GM18519 (cell line): ENCODE measurements at regions not wholly inside any gene's neighbourhood (a gene's known extent, or its start where the extent isn't known, plus 50 kb on each side); places are given as distances from the start of the nearest gene placed in this dataset.

Experiments
- ATAC-seq: cut with Tn5 transposase; IDR thresholded peaks from one replicate; pipeline ENCODE4 v1.9.1; 2021; ENCODE audit warnings: mild to moderate bottlenecking, moderate library complexity; ENCODE audit not compliant: unreplicated experiment, low FRiP score

DNA sequence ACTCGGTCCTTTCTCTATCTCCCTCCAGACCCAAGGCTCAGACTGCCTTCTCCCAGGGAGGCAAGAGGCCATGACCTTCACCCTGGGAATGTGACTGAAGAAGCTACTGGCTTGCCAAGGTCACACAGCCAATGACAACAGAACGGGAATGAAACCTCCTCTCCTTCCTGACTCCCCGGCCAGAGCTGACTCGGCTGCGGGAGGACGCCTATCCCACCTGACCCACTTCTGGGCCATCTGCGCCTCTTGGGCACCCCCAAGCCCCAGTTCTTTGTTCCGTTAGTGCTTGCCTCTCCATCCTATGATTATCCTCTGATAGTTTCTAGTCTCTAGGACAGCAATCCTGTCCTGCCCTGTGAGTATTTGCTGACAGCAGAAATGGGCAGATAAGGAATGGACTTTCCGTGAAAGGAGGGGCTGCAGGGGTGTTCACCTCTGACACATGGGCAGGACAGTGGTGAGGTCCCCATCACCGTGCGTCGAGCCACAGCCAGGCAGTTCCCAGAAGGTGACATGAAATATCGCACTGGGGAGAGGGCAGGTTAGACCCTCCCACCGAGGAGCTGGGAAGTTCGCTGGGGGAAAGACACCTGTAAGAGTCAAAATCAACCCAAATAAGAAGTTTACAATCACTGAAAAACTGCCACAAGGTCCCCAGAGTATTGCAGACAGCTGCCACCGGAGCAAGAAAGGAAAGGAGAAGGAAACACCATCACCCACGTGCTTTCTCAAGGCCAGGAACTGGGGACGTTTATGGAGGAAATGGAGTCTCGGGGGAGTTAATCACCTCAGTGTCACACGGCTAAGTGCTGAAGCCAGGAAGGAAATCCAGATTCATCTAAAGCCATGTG lies 63.0 kb downstream of the INSIG1 start:
- no peak for ATAC-seq

DNA sequence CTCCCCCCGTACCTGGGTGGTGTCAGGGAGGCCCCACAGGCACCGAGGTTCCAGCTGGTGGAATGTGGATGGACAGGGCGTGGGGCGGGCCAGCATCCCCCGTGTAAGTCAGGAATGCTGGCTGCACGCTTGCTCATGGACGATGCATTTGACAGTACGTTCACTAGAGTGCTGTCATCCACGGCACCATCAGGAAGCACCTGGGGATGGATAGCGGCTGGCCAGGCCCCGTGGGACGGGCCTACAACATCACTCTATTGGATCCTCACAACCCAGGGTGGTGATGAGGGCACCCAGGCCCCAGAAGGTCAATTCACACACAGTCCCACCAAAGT lies 63.6 kb downstream of the INSIG1 start:
- ATAC-seq, result no peak

DNA sequence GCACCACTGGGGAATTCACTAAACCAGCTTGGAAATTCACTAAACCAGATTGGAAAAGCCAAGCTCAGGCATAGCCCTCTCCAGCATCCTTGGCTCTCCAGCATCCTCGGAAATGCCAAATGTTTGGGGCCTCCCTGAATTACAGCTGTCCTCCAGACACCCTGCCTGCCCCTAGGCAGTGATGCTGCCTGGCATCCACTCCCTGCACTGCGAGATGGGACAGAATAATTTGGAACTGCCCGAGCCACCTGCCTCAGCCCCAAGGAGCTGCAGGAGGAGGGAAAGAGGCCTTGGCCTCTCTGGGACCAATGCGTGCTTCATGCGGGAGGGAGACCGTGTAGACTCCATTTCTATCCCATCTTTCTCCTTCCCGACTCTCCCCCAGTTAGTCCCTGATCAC lies 64.3 kb downstream of the INSIG1 start:
- no peak for ATAC-seq

DNA sequence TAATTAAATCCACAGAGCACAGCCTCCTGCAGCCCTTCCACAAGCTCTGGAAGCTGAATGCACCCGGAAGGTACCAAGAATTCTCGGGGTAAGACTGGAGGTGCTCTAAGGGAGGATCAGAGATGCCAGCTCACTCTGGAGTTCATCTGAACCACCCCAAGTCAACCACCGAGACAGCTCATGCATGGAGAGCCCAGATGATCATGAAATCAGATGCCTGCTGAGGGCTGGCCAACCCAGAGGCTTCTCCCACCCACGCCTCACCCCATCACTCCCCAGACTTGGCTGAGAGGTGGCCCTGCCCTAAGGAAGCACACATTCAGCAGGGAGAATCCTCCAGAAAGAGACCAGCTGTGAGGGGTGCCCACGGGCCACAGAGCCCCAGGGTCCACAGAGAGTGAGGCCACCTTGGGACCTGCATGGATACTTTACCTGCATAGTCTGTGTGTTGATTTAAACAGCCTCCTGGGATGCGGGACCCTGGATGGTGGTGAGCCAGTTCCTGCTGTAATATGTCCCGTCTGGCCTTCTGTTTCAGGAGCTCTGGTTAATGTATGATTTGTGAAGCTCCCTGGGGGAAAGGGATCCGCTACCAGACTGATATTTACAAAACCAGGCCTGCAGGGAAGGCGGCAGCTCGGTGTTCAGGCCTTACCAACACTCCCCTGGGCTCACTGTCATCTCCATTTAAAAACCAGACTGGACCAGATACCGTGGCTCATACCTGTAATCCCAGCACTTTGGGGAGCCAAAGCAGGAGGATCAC lies 64.9 kb downstream of the INSIG1 start:
- ATAC-seq, result no peak

DNA sequence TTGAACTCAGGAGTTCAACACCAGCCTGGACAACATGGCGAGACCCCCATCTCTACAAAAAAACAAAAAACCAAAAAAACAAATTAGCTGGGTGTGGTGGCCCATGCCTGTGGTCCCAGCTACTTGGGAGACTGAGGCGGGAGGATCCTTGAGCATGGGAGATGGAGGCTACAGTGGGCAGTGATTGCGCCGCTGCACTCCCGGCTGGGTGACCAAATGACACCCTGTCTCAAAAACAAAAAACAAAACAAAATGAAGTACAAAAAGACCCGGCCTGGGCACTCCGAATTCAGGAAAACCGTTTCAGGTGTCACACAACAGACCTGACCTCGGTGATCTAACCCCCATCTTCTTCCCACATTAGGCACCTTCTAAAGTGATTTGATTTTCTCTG lies 65.5 kb downstream of the INSIG1 start:
- no peak for ATAC-seq

DNA sequence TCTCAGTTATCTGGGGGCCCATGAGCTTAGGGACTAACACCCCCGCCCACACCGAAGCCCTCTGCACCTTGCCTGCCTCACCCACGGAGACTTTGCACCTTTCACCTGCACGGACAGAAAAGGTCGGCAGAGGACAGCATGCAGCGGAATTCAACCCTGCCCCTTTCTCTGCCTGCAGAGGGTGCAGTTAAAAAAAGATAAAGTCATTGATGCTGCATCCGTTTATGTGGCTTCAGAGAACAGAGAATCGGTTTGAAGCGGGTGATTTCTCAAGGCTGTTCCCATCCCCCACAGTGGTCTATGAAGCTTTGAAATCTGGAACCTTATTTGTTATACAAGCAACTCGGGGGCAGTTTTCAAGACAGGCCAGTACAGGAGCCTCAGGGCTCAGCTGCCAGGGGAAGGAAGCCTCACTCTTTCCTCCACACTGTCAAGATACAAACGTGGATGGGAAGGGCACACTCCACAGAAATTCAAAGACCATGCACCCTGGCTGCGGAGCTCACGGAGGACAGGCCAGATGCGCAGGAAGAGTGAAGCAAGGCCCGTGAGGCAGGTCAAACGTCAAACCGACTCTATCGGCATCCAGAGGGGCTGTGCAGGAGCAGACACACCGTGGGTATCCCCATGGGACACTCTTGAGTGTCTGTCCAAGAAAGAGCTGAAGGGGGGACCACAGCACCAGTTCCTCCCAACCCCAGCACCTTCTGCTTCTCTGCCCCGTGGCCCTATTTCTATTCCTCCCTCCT lies 66.3 kb downstream of the INSIG1 start:
- no peak for ATAC-seq

DNA sequence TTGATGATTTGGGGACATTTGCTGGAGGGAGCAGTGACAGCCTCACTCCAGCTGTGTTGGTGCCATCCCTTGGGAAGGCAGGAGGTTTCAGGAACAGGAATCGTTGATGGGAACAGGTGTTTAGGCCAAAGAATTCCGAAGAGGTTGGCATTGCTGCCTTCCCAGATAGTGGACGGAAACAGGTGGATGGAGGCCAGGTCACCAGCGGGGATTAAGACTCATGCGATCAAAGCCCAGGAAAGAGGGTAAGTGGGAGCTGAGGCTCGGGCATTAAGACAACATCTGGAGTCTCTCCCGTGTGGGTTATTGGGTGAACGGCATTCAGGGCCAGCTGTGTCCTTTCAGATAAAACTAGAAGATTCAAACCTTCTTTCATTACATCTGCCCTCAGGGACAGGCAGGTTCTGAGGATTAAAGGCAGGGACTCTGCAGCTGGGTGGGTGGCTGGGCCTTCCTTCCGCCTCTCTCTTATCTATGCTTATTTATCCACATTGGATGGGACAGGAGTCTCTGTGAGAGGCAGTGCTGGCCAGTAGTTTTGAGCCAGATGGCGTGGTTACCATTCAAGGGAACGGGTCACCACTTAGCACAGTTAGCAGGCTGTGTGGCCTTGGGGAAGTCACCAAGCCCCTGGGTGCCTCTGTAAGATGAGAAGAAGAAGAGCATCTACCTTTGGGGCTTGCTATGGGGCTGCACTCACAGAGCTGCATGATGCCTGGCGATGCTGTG lies 67.6 kb downstream of the INSIG1 start:
- ATAC-seq, result no peak

DNA sequence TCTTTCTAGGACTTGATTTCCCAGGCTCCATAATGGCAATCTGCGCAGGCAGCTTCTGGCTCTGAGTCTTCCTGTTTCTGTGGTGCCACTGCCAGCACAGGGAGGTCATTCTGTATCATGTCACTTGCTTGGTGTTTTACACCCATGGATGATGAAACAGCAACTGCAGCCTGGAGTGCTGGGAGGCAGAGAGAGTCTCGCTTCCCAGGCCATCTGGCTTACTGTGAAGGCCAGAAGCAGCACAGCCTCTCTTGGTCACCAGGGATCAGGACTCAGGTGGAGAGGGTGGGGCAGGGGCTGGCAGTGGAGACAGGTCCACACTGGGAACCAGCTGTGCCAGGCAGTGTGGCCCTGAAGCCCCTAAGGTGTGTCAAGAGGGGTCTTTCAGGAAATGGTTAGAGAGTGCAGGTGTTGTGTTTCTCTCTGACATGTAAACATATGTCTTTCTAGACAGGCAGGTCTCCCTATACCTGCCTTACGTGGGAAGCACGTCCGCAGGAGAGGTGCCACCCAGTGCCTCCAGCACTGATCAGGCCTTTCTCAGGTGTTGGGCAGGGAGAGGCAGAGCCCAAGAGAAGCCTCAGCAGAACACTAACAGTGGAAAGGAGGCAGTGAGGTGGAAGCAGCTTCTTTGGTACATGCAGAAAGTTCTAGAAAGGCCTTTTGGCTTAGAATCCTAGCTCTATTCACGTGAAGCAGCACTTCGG lies 71.4 kb downstream of the INSIG1 start:
- ATAC-seq, result no peak

DNA sequence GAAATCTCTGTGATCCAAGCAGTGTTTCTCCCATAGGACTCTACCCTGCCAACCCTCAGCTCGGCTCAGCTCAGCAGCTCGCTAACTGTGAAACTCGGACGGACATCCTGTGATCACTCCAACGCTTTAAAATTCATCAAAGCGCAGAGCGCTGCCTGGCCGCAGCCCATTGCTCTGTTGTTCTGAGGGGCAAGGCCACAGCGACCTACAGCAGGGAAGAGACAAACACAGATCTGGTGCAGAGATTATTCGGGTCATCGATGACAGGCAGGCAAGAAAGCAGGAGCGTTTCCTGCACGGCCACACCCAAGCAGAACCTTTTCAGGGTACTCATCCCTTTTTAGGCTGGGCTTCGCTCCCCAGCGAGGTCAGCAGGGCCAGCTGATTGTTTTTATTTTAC lies 72.1 kb downstream of the INSIG1 start:
- ATAC-seq, result no peak

DNA sequence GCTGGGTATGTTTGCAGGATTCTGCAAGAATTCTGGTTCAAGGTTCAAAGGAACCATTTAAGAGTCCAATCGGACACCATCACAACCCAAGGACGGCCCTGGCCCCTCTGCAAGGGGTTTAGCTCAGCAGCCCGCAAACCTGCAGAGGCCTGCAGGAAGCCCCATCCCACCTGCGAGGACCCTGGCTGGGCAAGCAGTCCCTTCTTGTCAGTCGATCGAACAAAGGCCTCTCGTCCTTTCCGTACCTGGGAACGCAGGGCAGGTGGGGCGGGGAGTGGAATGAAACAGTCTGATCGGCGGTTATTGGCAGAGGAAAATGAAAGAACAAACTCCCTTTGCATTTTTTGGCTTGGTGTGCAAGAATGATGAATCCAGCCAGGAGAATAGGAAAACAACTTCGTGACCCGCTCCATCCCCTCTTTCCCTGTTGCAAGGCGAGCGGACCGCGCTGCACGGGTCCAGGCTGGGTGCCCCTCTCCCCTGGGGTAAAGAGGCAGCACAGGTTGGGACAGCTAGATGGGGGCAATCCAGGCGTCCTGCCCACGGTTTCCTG lies 73.7 kb downstream of the INSIG1 start:
- ATAC-seq, result no peak

DNA sequence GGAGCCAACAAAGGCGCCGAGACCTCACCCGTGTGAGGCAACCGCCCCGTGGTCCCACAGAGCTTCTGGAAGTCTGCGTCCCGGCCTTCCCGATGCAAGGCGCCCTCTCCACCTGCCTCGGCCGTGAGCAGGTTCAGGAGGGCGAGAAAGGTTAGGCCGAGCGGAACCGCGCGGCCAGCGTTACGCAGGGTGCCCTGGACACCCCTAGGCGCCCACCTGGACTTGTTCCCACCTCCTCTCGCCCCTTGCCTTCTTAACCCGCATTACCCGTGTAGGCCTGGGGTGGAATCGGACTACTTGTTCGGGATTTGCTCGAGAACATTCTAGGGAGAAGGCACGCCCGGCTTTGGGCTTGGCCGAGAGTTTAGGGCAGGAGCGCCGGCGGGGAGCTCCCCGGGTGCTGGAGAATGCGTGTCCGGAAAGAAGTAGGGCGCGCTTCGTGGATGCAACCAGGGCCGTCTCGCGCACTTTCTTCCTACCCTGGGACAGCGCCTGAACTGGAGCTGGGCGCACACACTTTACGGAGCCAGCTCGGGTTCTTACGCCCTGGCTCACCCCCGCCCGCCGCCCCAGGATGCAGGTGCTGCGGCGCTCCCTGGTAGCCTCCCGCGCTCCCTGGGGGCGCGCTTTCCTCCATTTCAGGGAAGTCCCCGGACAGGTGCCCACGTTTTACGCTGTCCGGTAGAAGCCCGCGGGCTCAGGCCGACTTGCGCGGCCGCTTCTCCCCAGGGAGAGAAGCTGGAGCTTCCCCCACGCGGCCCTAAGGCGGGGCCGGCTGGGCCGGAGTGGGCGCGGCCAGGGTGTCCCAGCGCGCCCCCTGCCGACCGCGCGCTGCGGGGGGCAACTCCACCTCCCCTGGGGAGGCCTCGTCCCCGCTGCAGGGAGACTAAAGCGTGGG lies 74.5 kb downstream of the INSIG1 start:
- no peak for ATAC-seq

DNA sequence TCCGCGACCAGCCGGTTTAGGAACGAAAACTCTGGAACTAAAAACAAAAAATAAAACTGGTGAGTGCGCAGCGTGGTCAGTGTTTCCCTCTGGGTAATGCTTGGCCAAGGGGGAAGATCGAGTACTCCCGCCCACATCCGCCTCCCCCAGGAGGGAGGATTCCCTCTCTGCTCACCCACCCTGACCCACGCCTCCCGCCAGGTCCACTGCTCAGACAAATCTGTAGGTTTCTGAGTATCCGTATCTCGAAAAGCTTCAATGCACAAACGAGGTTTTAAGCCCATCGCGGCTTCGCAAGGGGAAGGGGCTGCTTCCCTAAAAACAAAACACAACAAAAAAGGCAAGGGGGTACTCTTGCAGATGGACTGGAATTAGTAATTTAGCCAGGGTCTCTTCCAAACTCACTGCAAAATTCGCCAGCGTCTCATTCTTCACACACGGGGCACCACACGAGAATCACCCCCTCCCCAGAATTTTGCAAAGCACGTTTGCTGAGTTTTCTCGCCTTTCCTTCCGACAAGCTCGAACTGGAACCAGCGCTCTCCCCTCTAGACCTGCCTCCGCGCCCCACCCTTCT lies 75.2 kb downstream of the INSIG1 start:
- ATAC-seq, result no peak

DNA sequence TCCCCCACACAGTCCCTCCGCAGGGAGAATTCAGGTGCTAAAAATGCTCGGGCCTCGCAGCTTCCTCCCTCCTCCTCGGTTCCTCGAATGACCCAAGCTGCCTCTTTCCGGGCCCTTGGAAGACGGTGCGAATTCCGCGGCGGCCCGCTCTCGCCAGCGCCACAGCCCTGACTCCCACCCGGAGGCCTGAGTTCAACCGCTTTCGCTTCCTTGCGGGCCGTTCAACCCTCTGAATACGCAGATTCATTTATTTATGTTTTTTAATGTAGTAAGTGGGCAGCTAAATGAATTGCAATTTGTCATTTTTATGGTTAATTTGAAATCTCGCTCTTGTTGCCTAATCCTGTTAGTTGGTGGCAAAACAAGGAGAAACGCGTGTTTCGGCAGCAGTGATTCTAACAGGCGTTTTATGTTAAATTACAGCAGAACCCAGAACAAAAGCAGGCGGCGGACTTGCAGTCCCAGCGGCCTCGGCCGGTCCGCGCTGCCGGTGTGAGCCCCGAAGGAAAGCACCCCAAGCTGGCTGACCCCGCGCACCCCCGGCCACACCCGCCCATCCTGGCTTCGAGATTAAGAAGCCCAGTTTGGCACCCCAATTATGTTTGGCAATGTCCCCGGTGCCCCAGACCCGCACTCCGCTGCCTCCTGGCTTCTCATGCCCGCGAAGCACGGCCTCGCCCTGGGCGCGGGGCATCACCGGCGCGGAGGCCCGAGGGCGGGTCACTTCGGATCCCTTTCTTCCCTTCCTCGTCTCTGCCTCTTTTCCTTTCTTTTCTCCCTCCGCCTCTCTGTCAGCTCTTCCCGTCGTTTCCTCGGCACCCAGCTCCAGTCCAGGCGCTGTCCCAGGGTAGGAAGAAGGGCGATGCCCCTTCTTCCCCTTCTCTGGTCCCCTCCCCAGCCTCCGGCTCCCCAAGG lies 75.9 kb downstream of the INSIG1 start:
- ATAC-seq, result no peak

DNA sequence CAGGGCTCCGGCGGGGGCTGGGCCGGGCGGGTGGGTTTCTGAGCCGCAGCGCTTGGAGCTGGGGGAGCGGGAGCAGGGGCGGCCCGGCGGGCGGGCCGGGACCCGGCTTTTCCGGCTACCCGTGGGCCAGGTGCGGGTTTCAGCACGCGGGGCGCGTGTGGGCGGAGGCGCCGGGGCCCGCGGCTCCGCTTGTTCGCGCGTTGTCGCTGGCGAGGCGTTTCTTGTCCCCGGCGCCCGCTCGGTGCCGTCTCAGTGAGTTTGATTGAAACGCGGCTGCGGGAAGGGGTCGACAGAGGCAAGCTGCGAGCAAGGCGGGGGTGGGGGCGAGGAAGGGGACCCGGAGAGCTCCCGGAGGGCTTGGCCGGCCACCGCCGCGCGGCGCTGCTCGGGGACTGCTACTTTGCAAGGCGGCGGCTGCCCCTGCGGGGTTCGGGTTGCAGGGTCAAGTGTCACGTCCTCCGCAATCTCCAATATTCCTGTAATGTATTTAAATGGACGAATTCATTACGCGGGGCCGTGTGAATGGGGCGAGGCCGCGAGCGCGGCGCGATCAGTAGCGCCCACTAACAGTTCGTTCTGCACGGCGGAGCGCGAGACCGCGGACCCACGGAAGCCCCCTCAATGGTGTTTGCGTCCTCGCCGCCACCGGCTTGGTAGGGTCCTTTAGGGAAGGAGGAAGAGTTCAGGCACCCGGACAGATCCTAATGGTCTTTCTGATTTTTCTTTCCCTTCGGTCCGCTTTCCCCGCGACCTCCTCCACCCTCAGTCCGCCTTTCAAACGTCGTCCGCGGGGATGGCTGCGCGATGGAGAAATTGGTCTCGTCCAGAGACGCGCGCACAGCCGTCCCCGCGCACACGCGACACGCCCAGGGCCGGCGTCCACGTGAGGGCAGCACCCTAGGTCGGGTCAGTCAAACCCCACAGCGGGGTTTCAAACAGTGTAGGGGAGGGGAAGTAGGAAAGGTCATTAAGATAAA lies 76.9 kb downstream of the INSIG1 start:
- ATAC-seq, result no peak

DNA sequence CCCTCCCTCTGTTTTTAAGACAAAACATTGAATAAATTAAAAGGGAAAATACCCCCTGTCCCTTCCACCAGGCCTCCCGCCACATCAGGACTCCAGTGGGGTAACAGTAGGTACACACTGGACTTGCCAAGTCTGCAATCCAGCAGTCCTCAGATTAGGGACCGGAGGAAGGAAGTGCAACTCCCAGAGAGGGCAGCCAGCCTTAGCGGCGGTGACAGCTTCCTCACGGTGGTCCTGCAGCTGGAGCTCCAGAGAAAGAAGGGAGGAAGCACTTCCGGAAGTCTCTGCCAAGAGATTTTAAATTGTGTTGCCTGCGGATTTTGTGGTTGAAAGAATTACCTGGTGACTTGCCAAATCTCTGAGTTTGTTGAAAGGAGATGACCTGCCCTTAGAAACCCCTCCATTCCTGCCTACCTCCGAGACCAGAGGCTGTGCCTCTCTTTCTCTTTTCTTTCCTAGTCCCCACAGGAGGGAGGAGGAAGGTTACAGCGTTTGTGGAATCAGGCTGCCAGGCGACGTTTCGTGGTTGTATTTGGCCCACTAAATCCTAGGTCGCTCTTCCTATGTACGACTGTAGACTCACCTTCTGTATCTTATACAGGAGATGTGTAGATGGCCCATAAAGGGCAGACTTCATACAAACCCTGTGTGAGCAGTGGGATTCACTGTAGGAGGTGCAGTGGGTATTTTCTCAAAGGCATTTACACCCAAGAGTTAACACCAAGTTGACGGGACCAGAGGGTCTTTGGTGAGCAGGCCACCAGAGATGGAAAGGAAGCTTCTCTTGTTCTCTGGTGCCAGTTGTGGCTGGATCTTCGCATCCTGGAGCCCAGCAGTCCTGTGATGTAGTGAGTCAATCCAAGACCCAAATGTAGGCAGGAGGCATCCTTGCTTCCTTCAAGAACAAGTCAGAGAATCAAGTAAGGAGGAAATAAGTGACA lies 77.9 kb downstream of the INSIG1 start:
- no peak for ATAC-seq
